ENCODE measurements at regions not wholly inside any gene's neighbourhood (a gene's known extent, or its start where the extent isn't known, plus 50 kb on each side); places are given as distances from the start of the nearest gene placed in this dataset.

GRCh38 chr10:128796396-128796912, 670.2 kb upstream of the MKI67 start:
- TF ChIP-seq CTCF (IDR thresholded peaks at IDR 0.05) = no peak
- no peak for TF ChIP-seq POLR2A (IDR thresholded peaks at IDR 0.05)
